ENCODE measurements at regions not wholly inside any gene's neighbourhood (a gene's known extent, or its start where the extent isn't known, plus 50 kb on each side); places are given as distances from the start of the nearest gene placed in this dataset.

DNA sequence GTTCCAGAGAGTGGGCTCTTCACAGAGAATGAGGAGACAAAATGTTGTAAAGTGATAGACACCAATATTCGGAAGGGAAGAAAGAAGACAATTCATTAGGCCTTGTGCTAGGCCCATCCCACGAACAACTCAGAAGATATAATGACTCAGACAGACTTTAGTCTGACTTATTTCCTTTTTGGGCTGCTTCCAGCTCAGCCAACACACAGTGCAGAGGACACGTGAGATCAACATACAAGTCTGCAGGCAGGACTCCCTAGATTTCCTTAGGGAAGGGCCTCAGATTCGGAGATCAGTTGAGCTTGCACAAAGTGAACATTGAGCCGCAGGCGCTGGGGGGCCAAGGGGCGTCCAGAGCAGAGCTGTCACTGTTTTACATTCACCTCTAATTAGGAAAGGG lies 290.7 kb upstream of the TENM3 start:
- DNase-seq (ENCODE audit: low read depth) = no peak

DNA sequence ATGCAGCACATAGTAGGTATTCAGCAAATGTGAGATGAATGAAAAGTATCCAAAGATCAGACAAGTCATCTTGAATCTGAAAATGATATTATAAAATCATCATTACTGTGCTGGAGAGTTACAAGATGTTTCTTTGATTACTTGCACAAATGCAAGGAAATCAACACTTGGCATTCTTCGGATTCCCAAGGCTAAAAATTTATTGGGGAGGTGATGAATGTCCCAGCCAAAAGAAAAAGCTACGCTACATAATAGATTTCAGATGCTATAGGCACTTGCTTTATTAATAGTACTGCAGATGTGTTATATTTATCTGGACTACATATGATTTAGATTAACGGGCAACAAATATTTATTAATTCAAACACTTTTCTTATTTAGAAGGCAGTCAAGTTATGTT lies 286.7 kb upstream of the TENM3 start:
- DNase-seq (ENCODE audit: low read depth) = no peak

DNA sequence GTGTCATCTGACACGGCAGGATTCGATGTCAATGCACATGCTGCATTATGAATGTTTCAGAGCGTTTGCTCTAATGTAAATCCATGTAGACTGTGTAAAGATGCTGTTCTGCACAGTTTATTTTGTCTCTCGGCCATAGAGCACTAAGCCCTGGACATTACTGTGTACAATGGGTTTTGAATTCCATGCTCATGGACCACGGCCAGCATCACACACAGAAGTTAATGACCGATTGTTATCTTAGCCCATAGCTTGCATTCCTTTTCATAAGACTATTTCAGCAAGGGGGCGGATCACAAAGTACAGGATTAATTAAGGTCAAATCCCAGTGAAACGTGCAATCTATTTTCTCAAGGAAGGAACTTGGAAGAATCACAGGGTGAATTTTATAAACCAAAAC lies 286.1 kb upstream of the TENM3 start:
- DNase-seq (ENCODE audit: low read depth) = no peak

GRCh38 chr4:181958446-181958845 lies 284.8 kb upstream of the TENM3 start:
- DNase-seq (ENCODE audit: low read depth) = no peak

DNA sequence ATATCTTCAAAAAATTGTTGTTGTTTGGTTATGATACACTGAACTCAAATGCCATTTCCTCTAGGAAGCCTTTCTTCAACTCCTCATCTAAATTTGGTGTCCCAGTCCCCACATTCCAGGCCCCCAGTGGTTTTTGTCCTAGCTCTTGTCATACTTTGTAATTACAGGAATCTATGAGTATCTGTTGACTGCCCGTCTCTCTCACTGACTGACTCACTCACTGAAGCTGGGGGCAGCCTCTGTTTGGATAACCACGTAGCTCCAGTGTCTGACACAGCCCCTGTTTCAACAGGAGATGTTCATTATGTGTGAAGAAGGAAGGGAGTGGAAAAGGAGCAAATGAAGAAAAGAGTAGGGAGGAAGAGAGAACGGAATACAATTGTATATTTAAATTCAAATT lies 284.1 kb upstream of the TENM3 start:
- no peak for DNase-seq (ENCODE audit: low read depth)

DNA sequence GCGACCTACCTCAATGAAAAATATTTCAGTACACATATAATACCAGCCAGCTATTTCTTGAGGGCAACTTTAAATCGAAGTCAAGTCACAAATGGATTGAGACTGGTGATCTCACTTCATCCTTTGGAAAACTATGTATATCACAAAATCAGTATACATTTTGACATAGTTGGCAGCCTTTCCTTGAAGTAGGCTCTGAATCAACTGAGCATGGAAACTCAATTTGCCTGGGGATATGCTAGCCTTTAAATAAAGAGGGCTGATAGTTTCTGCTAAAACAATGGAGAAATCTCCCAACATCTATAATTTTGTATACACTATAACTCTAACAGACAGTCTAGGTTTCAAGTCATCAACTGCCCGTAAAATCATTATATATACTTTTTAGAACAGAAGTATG lies 282.8 kb upstream of the TENM3 start:
- DNase-seq (ENCODE audit: low read depth) = no peak

DNA sequence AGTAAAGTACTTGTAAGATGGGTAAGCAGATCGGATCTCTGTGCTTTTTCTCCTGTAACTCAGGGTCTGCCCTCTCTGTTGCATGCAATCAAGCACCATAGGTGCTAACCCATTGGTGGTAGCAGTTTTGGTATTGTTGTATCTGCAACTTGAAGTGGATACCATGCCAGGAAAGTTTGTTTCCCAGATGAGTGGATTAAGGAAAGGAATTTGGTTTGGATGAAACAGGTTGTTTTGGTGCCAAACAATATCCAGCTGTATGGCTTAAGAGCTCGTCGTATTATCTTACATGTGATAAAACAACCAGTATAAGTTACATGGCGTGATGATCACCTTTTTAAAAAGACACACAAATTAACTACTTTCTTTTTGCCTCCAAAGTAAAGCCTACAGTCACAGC lies 280.9 kb upstream of the TENM3 start:
- no peak for DNase-seq (ENCODE audit: low read depth)

- DNase-seq (ENCODE audit: low read depth) = no peak
Observed at GRCh38 chr4:181964731-181965130, 278.5 kb upstream of the TENM3 start.

- DNase-seq (ENCODE audit: low read depth) = no peak
Observed at GRCh38 chr4:181966104-181966551, 277.1 kb upstream of the TENM3 start.

- no peak for DNase-seq (ENCODE audit: low read depth)
Observed at GRCh38 chr4:181967401-181967800, 275.8 kb upstream of the TENM3 start.

- no peak for DNase-seq (ENCODE audit: low read depth)
Observed at GRCh38 chr4:181968371-181968770, 274.8 kb upstream of the TENM3 start.

DNA sequence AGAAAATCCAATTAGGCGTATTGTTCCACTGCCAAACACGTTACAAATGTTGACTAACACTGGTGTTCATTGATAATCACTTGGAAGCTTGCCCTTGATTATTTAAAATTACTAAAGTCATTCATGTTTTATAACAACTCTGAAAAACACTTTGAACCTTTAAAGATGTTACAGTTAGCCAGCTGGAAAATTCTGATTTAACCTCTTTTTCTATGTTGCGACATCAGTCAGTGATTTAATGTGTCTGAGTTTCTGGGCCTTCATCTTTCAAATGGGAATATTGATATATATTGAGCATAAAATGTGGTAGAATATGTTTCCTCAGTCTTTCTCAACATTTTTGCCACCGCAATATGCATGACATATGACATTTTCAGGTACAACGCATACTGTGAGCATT lies 274.1 kb upstream of the TENM3 start:
- no peak for DNase-seq (ENCODE audit: low read depth)

DNA sequence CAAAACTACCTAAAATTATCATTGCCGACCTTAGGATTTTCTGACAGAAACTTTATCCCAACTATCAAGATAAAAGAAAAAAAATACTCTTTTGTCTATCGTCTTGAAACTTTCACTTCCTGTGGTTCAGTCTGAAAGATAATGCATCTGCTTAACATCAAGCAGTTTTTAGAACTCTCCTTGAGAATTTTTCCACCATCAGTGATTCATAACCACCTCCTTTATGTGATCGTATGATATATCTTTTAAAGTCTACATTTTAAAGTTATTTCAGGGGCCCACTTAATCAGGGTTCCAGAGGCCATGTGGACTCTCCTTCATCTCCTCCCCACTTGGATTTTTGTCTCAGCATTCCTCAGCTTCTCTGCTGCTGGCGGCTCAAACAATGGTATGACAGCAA lies 272.8 kb upstream of the TENM3 start:
- DNase-seq (ENCODE audit: low read depth) = no peak

- DNase-seq (ENCODE audit: low read depth) = no peak
Observed at GRCh38 chr4:181971411-181971810, 271.8 kb upstream of the TENM3 start.

- no peak for DNase-seq (ENCODE audit: low read depth)
Observed at GRCh38 chr4:181971973-181972372, 271.2 kb upstream of the TENM3 start.

DNA sequence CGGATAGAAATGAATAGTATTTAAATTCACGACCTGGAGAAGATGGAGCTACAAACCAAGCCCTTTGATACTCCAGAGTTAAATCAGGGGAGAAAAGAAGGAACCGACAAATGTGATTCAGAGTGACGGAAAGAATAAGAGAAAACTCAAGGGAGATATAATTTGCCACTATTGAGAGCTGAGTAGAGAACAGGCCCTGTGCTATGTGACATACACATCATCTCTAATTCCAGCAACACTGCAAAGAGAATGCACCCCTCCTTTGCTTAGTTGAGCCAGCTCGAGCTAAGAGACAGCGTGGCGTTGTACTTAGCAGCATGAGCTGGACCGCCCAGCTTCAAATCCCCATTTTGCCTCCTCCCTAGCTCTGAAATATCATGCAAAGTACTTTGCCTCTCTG lies 266.4 kb upstream of the TENM3 start:
- DNase-seq (ENCODE audit: low read depth) = no peak

DNA sequence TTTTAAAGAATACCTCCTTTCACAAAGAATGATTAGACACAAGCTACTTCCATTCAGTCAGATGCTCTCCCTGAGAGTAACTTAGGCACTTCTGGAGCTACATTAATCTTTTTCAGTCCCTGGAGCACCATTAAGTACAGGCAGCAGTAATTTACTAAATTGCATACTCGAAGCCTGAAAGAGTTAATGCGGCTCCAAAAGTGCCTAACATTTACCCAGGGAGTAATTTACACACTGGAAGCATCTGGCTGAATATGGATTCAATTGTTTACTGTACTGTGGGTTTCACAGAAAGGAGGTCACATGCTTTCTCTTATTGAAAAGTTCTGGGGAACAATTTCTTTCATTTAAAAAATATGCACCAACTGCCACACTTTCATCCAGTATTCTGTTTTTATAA lies 260.8 kb upstream of the TENM3 start:
- DNase-seq (ENCODE audit: low read depth) = no peak

DNA sequence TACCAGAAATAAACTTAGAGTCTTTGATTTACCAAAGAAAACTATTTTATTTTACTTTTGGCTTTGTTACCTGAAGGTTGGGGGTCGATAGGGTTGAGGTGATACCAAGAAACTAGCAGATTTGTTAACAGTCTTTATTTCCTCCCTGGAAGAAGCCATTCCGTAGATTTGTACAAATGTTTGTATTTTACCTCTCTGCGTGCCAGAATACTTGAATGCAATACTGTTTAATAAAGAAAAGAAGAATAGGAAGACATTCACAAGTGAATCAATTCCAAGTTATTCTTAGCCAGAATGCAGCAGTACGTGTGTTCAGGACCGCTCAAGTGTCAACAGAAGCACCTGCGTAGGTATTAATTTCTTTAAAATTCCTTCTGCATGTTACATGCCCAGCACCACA lies 260.3 kb upstream of the TENM3 start:
- DNase-seq (ENCODE audit: low read depth) = no peak

DNA sequence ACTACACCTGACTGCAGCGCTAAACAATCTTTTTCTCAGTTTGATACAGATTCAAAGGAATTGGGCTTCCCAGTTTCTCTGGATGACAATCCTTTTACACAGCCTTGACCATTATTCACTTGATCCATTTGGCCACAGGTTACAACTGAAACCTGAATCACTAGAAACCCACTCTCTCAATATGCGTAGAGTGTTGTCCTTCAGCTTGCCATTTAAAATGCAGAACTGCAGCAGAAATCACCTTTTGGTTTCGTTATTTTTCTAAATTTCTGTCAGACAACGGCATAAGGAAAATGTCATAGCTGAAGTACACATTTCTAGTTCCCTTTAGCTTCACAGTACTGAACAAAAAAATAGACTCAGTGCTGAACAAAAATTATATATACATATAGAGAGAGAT lies 255.8 kb upstream of the TENM3 start:
- DNase-seq (ENCODE audit: low read depth) = no peak

GRCh38 chr4:181989071-181989470 lies 254.1 kb upstream of the TENM3 start:
- DNase-seq (ENCODE audit: low read depth) = no peak

DNA sequence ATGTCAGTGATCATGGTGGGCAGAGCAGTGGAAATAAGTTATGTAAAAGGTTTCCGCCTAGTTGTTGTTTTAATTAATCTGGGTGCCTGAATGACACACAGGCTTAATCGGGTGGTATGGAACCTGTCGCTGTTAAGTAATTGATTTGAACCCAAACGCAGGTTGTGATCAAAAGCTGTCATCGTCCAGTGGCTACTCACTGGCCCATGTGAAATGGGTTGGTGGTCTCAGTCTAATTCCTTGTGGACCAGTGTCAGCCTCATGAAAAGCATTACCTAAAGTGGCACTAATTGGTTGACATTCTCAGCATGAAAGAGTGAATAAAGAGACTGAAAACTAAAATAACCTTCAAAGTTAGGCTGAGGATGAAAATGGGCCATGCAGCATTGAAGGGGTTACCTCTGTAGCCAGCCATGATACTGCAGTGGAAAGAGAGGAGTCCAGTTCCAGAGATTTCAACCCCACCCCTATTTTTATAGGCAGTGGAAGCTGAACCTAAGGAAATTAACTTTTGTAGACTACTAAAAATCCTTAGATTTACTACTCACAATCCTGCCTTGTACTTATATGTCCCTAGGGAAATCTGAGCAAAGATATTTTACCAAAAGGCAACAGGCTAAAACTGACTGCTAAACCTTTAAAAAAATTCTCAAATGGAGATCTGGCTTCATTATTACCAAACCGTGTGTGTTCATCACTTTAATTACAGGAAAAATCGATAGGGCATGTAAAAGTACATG lies 251.7 kb upstream of the TENM3 start:
- no peak for DNase-seq (ENCODE audit: low read depth)

GRCh38 chr4:181998398-181999295 lies 244.6 kb upstream of the TENM3 start:
- no peak for DNase-seq (ENCODE audit: low read depth)

GRCh38 chr4:182000077-182000476 lies 243.1 kb upstream of the TENM3 start:
- DNase-seq (ENCODE audit: low read depth) = no peak

DNA sequence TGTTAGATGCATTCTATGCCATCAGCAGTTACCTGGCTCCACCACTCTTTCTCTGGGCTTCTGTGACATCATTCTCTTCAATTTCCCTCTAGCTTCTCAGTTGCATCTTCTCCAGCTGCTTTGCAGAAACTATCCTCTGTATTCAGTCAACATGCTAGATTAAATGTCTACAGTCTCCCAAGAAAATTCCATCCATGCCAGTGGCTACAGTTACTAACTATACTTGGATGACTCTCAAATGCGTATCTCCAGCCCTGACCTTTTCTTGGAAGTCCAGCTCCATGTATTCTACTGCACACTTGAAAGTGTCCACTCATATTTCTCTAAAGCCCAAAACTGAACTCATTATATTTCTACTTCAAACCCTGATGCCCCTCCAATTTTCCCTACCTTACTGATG lies 232.3 kb upstream of the TENM3 start:
- no peak for DNase-seq (ENCODE audit: low read depth)
